ENCODE measurements at regions not wholly inside any gene's neighbourhood (a gene's known extent, or its start where the extent isn't known, plus 50 kb on each side); places are given as distances from the start of the nearest gene placed in this dataset.

- DNase-seq, result no peak
These were observed 50.4 kb upstream of the APCDD1L start for GRCh38 chr20:58565461-58566175.
